ENCODE measurements at regions not wholly inside any gene's neighbourhood (a gene's known extent, or its start where the extent isn't known, plus 50 kb on each side); places are given as distances from the start of the nearest gene placed in this dataset.
"Not testable (repeated sequence)": the region's sequence is repeated elsewhere in the genome, so short reads cannot be mapped to it uniquely, and the experiment has no call there.

- no peak for DNase-seq (ENCODE audit: low read depth)
These were observed 318.8 kb downstream of the ZNF674 start for GRCh38 chrX:46226422-46226821.

- not testable (repeated sequence) for DNase-seq (ENCODE audit: low read depth)
These were observed 321.7 kb downstream of the ZNF674 start for GRCh38 chrX:46223499-46223898.

- no peak for DNase-seq (ENCODE audit: low read depth)
These were observed 324.4 kb downstream of the ZNF674 start for GRCh38 chrX:46220822-46221221.

- no peak for DNase-seq (ENCODE audit: low read depth)
These were observed 326.8 kb downstream of the ZNF674 start for GRCh38 chrX:46218373-46218772.

- no peak for DNase-seq (ENCODE audit: low read depth)
These were observed 328.8 kb downstream of the ZNF674 start for GRCh38 chrX:46216406-46216805.

- no peak for DNase-seq (ENCODE audit: low read depth)
These were observed 334.1 kb downstream of the ZNF674 start for GRCh38 chrX:46211079-46211478.

- no peak for DNase-seq (ENCODE audit: low read depth)
These were observed 335.5 kb downstream of the ZNF674 start for GRCh38 chrX:46209768-46210167.

GRCh38 chrX:46209037-46209436 is 336.2 kb downstream of the ZNF674 start:
- DNase-seq (ENCODE audit: low read depth): no peak

- no peak for DNase-seq (ENCODE audit: low read depth)
These were observed 336.9 kb downstream of the ZNF674 start for GRCh38 chrX:46208225-46208854.

GRCh38 chrX:46204721-46205422 is 340.3 kb downstream of the ZNF674 start:
- no peak for DNase-seq (ENCODE audit: low read depth)

- no peak for DNase-seq (ENCODE audit: low read depth)
These were observed 342.3 kb downstream of the ZNF674 start for GRCh38 chrX:46202733-46203514.

GRCh38 chrX:46200413-46200812 is 344.8 kb downstream of the ZNF674 start:
- no peak for DNase-seq (ENCODE audit: low read depth)

- no peak for DNase-seq (ENCODE audit: low read depth)
These were observed 346.4 kb downstream of the ZNF674 start for GRCh38 chrX:46198858-46199257.

- DNase-seq (ENCODE audit: low read depth): not testable (repeated sequence)
These were observed 358.5 kb downstream of the ZNF674 start for GRCh38 chrX:46186811-46187106.

- DNase-seq (ENCODE audit: low read depth): no peak
These were observed 359.1 kb downstream of the ZNF674 start for GRCh38 chrX:46185923-46186810.

GRCh38 chrX:46184749-46185148 is 360.5 kb downstream of the ZNF674 start:
- DNase-seq (ENCODE audit: low read depth): no peak

- no peak for DNase-seq (ENCODE audit: low read depth)
These were observed 364.9 kb downstream of the ZNF674 start for GRCh38 chrX:46180258-46180687.

- no peak for DNase-seq (ENCODE audit: low read depth)
These were observed 365.5 kb downstream of the ZNF674 start for GRCh38 chrX:46179748-46180147.

- no peak for DNase-seq (ENCODE audit: low read depth)
These were observed 366.5 kb downstream of the ZNF674 start for GRCh38 chrX:46178763-46179162.

- no peak for DNase-seq (ENCODE audit: low read depth)
These were observed 372.1 kb downstream of the ZNF674 start for GRCh38 chrX:46173159-46173558.

- DNase-seq (ENCODE audit: low read depth): not testable (repeated sequence)
These were observed 373.8 kb downstream of the ZNF674 start for GRCh38 chrX:46171457-46171856.

GRCh38 chrX:46169808-46170207 is 375.4 kb downstream of the ZNF674 start:
- DNase-seq (ENCODE audit: low read depth): no peak

Measured in T follicular helper cell (primary cell).